ENCODE measurements at regions not wholly inside any gene's neighbourhood (a gene's known extent, or its start where the extent isn't known, plus 50 kb on each side); places are given as distances from the start of the nearest gene placed in this dataset.

- no peak for DNase-seq (ENCODE audit: low read depth)
Observed at GRCh38 chr5:121711416-121711815, 140.3 kb upstream of the FTMT start.

GRCh38 chr5:121719255-121719654 lies 132.4 kb upstream of the FTMT start:
- DNase-seq (ENCODE audit: low read depth), result no peak

GRCh38 chr5:121725450-121725849 lies 126.2 kb upstream of the FTMT start:
- no peak for DNase-seq (ENCODE audit: low read depth)

GRCh38 chr5:121726991-121727390 lies 124.7 kb upstream of the FTMT start:
- DNase-seq (ENCODE audit: low read depth), result no peak

- peak; percentile 12 for DNase-seq (ENCODE audit: low read depth)
Observed at GRCh38 chr5:121731377-121731776, 120.3 kb upstream of the FTMT start.

GRCh38 chr5:121735618-121736017 lies 116.1 kb upstream of the FTMT start:
- DNase-seq (ENCODE audit: low read depth), result no peak

- no peak for DNase-seq (ENCODE audit: low read depth)
Observed at GRCh38 chr5:121737120-121737519, 114.6 kb upstream of the FTMT start.

GRCh38 chr5:121741156-121741555 lies 110.5 kb upstream of the FTMT start:
- DNase-seq (ENCODE audit: low read depth), result no peak

GRCh38 chr5:121744577-121744976 lies 107.1 kb upstream of the FTMT start:
- DNase-seq (ENCODE audit: low read depth), result no peak

GRCh38 chr5:121745407-121745806 lies 106.3 kb upstream of the FTMT start:
- no peak for DNase-seq (ENCODE audit: low read depth)

GRCh38 chr5:121746763-121747162 lies 104.9 kb upstream of the FTMT start:
- DNase-seq (ENCODE audit: low read depth), result no peak

- no peak for DNase-seq (ENCODE audit: low read depth)
Observed at GRCh38 chr5:121748686-121749085, 103.0 kb upstream of the FTMT start.

- no peak for DNase-seq (ENCODE audit: low read depth)
Observed at GRCh38 chr5:121752149-121752548, 99.5 kb upstream of the FTMT start.

GRCh38 chr5:121755266-121755665 lies 96.4 kb upstream of the FTMT start:
- DNase-seq (ENCODE audit: low read depth), result no peak

- DNase-seq (ENCODE audit: low read depth), result no peak
Observed at GRCh38 chr5:121757753-121758152, 93.9 kb upstream of the FTMT start.

GRCh38 chr5:121758615-121759014 lies 93.1 kb upstream of the FTMT start:
- DNase-seq (ENCODE audit: low read depth), result no peak

GRCh38 chr5:121762426-121762825 lies 89.3 kb upstream of the FTMT start:
- DNase-seq (ENCODE audit: low read depth), result no peak

- DNase-seq (ENCODE audit: low read depth), result no peak
Observed at GRCh38 chr5:121763665-121764064, 88.0 kb upstream of the FTMT start.

GRCh38 chr5:121780406-121780805 lies 71.3 kb upstream of the FTMT start:
- DNase-seq (ENCODE audit: low read depth), result no peak

GRCh38 chr5:121783700-121784099 lies 68.0 kb upstream of the FTMT start:
- DNase-seq (ENCODE audit: low read depth), result no peak

- no peak for DNase-seq (ENCODE audit: low read depth)
Observed at GRCh38 chr5:121793791-121794190, 57.9 kb upstream of the FTMT start.

- DNase-seq (ENCODE audit: low read depth), result no peak
Observed at GRCh38 chr5:121795511-121795910, 56.2 kb upstream of the FTMT start.

- no peak for DNase-seq (ENCODE audit: low read depth)
Observed at GRCh38 chr5:121797681-121798518, 53.8 kb upstream of the FTMT start.
